Upper lobe of right lung (tissue), 1 donor: ENCODE measurements at regions not wholly inside any gene's neighbourhood (a gene's known extent, or its start where the extent isn't known, plus 50 kb on each side); places are given as distances from the start of the nearest gene placed in this dataset.
A peak's percentile ranks its signal among the peaks of the same experiment; 100 is the strongest.

Source experiments
- ATAC-seq: fragments of 200-7000 bp; cut with Tn5 transposase; one replicate; pipeline ENCODE4 v1.9.1; 2020; ENCODE audit warnings: mild to moderate bottlenecking, moderate library complexity
- DNase-seq: peaks from one replicate; pipeline ENCODE4 v3.0.0-alpha.2; 2020
- H3K27ac ChIP-seq: fragments of 200-600 bp; one replicate; pipeline ENCODE4 v1.8.0; 2022
- H3K27me3 ChIP-seq: fragments of 200-600 bp; one replicate; pipeline ENCODE4 v1.8.0; 2022; ENCODE audit warnings: mild to moderate bottlenecking
- H3K36me3 ChIP-seq: fragments of 200-600 bp; one replicate; pipeline ENCODE4 v1.8.0; 2022
- H3K4me1 ChIP-seq: fragments of 200-600 bp; one replicate; pipeline ENCODE4 v1.8.0; 2022
- H3K4me3 ChIP-seq: fragments of 200-600 bp; one replicate; pipeline ENCODE4 v1.8.0; 2022; ENCODE audit warnings: mild to moderate bottlenecking
- H3K9me3 ChIP-seq: fragments of 200-600 bp; one replicate; pipeline ENCODE4 v1.8.0; 2022
- CTCF ChIP-seq: fragments of 200-600 bp; IDR thresholded peaks from one replicate; pipeline ENCODE4 v1.8.0; 2022; ENCODE audit warnings: antibody characterized with exemption
- intact Hi-C: fragments of 100-400 bp; cut with DNase I; formaldehyde crosslinking; loops from one replicate; pipeline ENCODE4 v1.11.0; 2022
- donor health status: DM: no; HTN: yes; CAD: no; lungs with severe emphysema.

DNA sequence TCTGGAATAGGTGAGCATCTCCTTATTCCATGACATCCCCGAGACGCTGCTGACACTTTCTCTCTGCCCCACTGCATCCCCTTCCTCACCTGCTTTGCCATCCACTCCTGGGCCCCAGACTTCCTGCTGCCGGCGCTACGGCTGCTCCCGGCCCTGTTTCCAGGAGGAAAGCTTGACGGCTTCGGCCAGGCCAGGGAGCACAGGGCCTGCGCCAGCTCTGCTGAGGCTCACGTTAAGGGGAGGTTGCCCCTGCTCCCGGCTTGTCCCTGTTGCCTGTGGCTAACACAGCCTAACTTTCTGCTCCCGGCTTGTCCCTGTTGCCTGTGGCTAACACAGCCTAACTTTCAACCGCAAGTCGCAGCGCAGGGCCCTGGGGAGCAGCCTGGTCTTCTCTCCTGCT, 177.3 kb upstream of the RGMA start:
- Histone ChIP-seq H3K36me3 (no peaks in the 10 kb centered on the region), H3K4me3 (no peak overlapping the region), H3K27me3 (no peaks in the 10 kb centered on the region), H3K9me3 (no peaks in the 10 kb centered on the region), H3K4me1 (no peaks in the 10 kb centered on the region), H3K27ac (no peak overlapping the region)
- DNase-seq (no peak), ATAC-seq (no peak)
- intact Hi-C loops: no loop called here
- no peak for TF ChIP-seq CTCF

GRCh38 chr15:93265111-93265556, 176.1 kb upstream of the RGMA start:
- no peak for TF ChIP-seq CTCF
- H3K4me3 ChIP-seq: no peak overlapping the region
- ATAC-seq: no peak
- DNase-seq: no peak
- H3K27me3 ChIP-seq: no peaks in the 10 kb centered on the region
- no peaks in the 10 kb centered on the region for H3K36me3 ChIP-seq
- intact Hi-C loops: no loop called here
- no peak overlapping the region for H3K27ac ChIP-seq
- H3K9me3 ChIP-seq: no peaks in the 10 kb centered on the region
- H3K4me1 ChIP-seq: no peaks in the 10 kb centered on the region

- H3K36me3 ChIP-seq: no peaks in the 10 kb centered on the region
- no peak for DNase-seq
- no peak overlapping the region for H3K4me3 ChIP-seq
- intact Hi-C loops: no loop called here
- H3K27me3 ChIP-seq: no peaks in the 10 kb centered on the region
- H3K9me3 ChIP-seq: no peaks in the 10 kb centered on the region
- no peaks in the 10 kb centered on the region for H3K4me1 ChIP-seq
- H3K27ac ChIP-seq: no peak overlapping the region
- ATAC-seq: no peak
- TF ChIP-seq CTCF: no peak
These were observed 172.8 kb upstream of the RGMA start for GRCh38 chr15:93261845-93262244.

DNA sequence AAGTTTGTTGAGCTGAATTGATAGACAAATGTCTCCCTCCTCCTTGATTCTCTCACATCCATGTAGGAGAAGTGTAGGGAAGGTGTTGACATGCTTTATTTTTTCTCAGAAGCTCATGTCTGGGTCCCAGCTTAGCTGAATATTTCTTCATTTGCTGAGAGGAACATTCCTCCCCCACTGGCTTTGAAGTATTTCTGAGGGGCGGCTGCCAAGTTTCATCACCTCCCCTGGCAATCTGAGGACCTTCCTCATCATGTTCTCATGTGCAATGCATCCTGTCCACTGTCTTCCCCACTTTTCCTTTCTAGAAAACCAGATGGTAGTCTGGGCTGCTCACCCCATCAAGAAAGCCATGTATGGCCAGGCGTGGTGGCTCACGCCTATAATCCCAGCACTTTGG, 168.9 kb upstream of the RGMA start:
- Histone ChIP-seq H3K27me3 (no peaks in the 10 kb centered on the region), H3K36me3 (no peaks in the 10 kb centered on the region), H3K9me3 (no peaks in the 10 kb centered on the region), H3K4me3 (no peak overlapping the region), H3K27ac (no peak overlapping the region), H3K4me1 (no peaks in the 10 kb centered on the region)
- no peak for DNase-seq
- no peak for ATAC-seq
- no peak for TF ChIP-seq CTCF
- intact Hi-C loops: no loop called here

- no peaks in the 10 kb centered on the region for H3K4me1 ChIP-seq
- H3K4me3 ChIP-seq: no peak overlapping the region
- no peak overlapping the region for H3K27ac ChIP-seq
- no peak for DNase-seq
- H3K36me3 ChIP-seq: no peaks in the 10 kb centered on the region
- intact Hi-C loops: no loop called here
- TF ChIP-seq CTCF: no peak
- no peaks in the 10 kb centered on the region for H3K9me3 ChIP-seq
- no peaks in the 10 kb centered on the region for H3K27me3 ChIP-seq
- ATAC-seq: no peak
These were observed 164.7 kb upstream of the RGMA start for GRCh38 chr15:93253681-93254080.

- Histone ChIP-seq H3K4me3 (no peak overlapping the region), H3K27ac (no peak overlapping the region), H3K9me3 (no peaks in the 10 kb centered on the region), H3K36me3 (no peaks in the 10 kb centered on the region), H3K27me3 (no peaks in the 10 kb centered on the region), H3K4me1 (no peaks in the 10 kb centered on the region)
- TF ChIP-seq CTCF: no peak
- intact Hi-C loops: no loop called here
- ATAC-seq (peak; percentile 55), DNase-seq (no peak)
These were observed 163.8 kb upstream of the RGMA start for GRCh38 chr15:93252780-93253179.
